HG02571 (cell line): ENCODE measurements at regions not wholly inside any gene's neighbourhood (a gene's known extent, or its start where the extent isn't known, plus 50 kb on each side); places are given as distances from the start of the nearest gene placed in this dataset.

Experiments used
- ATAC-seq: cut with Tn5 transposase; IDR thresholded peaks from one replicate; pipeline ENCODE4 v1.9.1; 2021; ENCODE audit warnings: mild to moderate bottlenecking, moderate library complexity; ENCODE audit not compliant: unreplicated experiment

GRCh38 chr5:72032788-72033187 is 74.5 kb upstream of the MAP1B start:
- no peak for ATAC-seq

- no peak for ATAC-seq
Measured at GRCh38 chr5:72034770-72035169, 72.5 kb upstream of the MAP1B start.

- no peak for ATAC-seq
Measured at GRCh38 chr5:72035831-72036230, 71.4 kb upstream of the MAP1B start.

GRCh38 chr5:72036951-72037350 is 70.3 kb upstream of the MAP1B start:
- ATAC-seq: no peak

GRCh38 chr5:72040513-72040912 is 66.8 kb upstream of the MAP1B start:
- no peak for ATAC-seq

GRCh38 chr5:72041654-72042053 is 65.6 kb upstream of the MAP1B start:
- no peak for ATAC-seq

- ATAC-seq: no peak
Measured at GRCh38 chr5:72042097-72042496, 65.2 kb upstream of the MAP1B start.

- ATAC-seq: no peak
Measured at GRCh38 chr5:72045692-72046091, 61.6 kb upstream of the MAP1B start.

GRCh38 chr5:72046106-72046505 is 61.2 kb upstream of the MAP1B start:
- no peak for ATAC-seq

- no peak for ATAC-seq
Measured at GRCh38 chr5:72055636-72056035, 51.6 kb upstream of the MAP1B start.
